Left hindlimb (tissue), 1 donor: ENCODE measurements at regions not wholly inside any gene's neighbourhood (a gene's known extent, or its start where the extent isn't known, plus 50 kb on each side); places are given as distances from the start of the nearest gene placed in this dataset.

Experiments used
- DNase-seq: peaks from one replicate; pipeline ENCODE4 v3.0.0-alpha.2; 2018

- DNase-seq, result no peak
Measured at GRCh38 chr15:31782016-31782783, 248.1 kb upstream of the CHRNA7 start.

GRCh38 chr15:31782951-31783350 is 247.4 kb upstream of the CHRNA7 start:
- no peak for DNase-seq

GRCh38 chr15:31786360-31786759 is 244.0 kb upstream of the CHRNA7 start:
- no peak for DNase-seq

GRCh38 chr15:31788104-31788503 is 242.2 kb upstream of the CHRNA7 start:
- no peak for DNase-seq

DNA sequence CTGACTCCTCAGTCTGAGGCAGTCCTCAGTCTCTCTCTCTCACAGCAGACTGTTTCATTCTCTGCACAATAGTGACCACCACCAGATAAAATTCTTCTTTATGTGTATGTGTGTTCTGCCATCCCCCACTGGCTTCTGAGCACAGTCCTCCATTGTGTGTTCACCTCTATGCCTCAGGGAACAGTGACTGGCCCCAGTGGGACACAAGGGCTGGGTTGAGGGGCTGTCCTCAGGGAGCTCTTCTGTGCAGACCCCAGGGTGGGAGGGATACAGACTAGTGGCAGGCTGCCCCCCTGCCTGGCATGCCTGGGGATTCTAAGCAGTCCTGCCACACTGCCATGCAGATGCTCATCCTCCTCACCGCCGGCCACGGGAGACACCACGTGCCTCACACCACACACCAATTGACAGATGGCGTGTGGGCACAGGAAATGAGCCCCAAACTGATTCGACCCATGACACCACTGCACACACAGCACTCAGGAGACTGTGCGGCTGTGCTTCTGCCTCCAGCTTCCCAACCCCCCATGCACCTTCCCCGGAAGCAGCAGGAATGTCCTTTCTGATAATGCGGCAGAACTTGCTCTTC is 237.6 kb upstream of the CHRNA7 start:
- DNase-seq, result no peak

DNA sequence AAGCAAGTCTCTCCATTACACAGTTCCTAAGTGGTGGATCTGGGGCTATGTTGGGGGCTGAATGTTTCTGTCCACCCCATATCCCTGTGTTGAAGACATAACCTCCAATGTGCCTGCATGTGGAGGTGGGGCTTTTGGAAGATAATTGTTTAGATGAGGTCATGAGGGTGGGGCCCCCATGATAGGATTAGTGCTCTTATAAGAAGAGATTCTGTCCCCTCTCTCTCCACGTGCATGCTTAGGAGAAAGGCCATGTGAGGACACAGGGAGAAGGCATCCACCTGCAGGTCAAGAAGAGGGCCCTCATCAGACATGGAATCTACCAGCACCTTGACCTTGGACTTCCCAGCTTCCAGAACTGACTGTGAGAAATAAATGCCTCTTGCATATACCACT is 231.0 kb upstream of the CHRNA7 start:
- DNase-seq, result no peak

DNA sequence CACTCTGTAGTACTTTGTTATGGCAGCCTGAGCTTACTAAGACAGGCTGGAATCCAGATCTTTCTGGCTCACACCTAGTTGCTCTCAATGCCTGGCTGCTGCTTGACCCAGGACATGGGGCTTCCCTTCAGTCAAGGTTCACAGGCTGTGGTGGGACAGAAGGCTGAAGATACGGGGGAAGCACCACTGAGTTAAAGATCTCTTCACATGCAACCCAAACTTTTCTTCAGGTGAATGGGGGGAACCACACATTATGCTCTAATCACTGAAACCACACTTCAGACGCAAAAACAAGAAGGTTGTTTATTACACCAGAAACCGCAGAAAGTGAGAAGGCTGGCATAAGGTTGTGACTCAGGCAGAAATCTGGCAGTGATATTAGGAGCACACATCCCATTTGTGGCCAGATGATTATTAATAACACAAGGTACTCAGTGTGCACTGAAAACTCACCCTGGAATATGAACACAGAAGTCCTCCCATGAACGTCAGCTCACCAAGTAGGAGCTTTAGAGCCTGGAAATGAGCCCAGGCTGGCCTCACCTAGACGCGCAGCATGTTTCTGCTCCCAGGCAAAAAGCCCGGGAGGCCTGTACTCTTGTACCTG is 230.5 kb upstream of the CHRNA7 start:
- DNase-seq, result no peak

DNA sequence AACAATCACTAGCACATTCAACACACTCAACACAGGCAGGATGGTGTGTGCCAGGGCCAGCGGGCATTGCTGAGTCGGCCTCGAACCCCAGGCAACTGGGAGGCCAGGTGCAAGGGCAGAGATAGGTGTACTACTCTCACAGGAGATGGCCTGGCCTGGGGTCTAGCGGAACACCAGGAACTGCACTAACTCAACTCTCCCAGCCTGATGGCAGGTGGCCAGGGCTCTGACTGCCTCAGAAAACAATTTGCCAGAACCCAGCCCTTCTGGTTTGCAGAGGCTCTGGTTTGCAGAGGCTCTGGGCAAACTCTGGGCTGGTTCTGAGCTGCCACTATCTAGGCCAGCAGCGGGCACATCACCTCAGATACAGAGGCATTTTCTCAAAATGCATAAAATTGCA is 229.2 kb upstream of the CHRNA7 start:
- DNase-seq, result no peak

- no peak for DNase-seq
Measured at GRCh38 chr15:31802761-31803160, 227.6 kb upstream of the CHRNA7 start.

DNA sequence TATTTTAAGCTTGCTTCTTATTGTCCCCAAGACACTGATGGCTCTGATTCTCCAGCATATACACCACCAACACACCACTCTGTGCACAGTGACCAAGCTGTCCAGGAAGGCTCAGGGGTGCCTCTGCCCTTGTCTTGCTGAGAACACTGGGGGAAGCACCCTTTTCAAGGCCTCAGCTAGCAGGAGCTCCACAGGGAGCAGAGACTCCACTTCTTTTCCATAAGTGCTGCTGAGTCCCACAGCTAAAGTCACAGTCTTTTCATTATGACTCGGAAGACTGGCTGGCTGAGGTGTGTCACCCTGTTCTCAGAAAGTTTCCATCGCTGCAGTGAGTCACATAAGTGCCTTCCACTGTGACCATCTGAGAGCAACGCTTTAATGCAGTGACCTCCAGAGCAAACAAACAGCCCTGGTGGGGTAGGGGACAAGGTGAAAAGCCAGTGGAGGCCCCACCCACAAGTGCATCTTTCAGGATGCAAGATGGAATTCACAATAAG is 226.9 kb upstream of the CHRNA7 start:
- DNase-seq, result no peak

GRCh38 chr15:31805090-31805662 is 225.1 kb upstream of the CHRNA7 start:
- DNase-seq, result no peak

- DNase-seq, result no peak
Measured at GRCh38 chr15:31806106-31806505, 224.2 kb upstream of the CHRNA7 start.

DNA sequence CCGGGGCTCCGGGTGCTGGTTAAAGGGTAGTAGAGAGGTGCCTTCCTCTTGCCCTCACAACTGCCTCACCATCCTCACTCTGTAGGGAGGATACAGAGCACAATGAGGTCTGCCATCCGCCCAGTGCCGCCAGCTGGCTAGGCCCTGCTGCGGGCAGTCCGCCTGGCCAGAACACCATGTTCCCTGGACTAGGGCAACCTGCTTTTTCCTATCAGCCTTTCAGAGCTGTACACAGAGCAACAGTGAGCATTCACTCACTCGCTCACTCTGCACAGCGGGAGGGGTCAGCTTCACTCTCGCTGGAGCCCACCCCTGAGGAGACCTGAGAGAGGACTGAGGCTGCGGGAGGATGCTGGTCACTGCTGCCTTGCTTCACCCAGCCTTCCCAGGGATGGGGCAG is 218.7 kb upstream of the CHRNA7 start:
- DNase-seq, result no peak

DNA sequence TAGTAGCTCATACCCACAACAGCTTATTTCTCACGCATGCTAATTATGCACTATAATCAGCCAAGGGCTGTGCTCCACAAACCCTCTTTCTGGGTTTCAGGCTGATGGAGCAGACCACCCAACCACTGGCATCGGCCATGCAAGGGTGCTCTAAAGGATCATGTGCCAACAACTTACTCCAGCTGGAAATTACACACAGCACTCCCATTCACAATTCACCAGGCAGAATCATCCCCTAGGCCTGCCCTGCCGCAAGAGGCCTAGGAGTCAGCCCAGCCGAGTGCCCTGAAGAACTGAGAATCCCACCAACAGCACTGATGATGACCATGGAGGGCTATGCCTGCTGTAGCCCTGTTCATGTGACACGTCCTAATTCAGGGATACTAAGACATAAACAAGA is 216.2 kb upstream of the CHRNA7 start:
- DNase-seq, result no peak

- DNase-seq, result no peak
Measured at GRCh38 chr15:31815411-31816155, 214.7 kb upstream of the CHRNA7 start.

GRCh38 chr15:31822463-31822862 is 207.9 kb upstream of the CHRNA7 start:
- DNase-seq, result no peak

DNA sequence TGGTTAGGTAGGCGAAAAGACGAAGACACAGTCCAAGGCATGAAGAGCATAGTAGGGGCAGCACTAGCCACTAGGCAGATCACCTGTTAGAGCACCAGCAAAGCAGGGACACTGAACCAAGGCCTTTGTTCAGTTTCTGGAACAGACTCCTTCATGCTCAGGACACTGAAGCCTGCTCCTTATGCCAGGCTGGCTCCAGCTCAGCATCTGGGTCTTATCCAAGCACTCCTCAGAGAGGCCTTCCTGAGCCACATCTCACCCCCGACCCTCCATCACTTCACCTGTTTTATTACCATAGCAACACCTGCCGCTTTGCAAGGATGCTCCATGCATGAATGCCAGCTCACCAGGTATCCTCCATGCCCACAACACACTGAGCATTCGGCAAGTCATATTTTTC is 206.3 kb upstream of the CHRNA7 start:
- DNase-seq, result no peak

- DNase-seq, result no peak
Measured at GRCh38 chr15:31828594-31828993, 201.7 kb upstream of the CHRNA7 start.

DNA sequence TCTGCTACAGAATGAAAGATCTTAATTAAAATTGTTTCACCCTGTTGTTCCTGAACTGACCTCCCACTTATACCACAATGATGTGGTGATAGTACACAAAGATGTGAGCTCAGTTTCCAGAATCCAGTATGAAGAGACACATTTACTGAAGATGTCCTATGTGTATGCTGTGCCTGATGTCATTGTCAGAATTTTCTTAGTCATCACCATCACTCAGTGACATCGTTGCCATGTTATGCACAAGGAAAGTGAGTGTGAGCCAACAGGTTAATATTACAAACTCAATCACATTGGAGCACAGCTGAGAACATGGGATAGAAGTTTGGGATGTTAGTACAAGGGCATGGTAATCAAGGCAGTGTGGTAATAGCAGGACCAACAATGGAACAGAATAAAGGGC is 199.7 kb upstream of the CHRNA7 start:
- DNase-seq, result no peak

GRCh38 chr15:31831596-31831995 is 198.7 kb upstream of the CHRNA7 start:
- DNase-seq, result no peak

- no peak for DNase-seq
Measured at GRCh38 chr15:31834654-31835053, 195.7 kb upstream of the CHRNA7 start.

DNA sequence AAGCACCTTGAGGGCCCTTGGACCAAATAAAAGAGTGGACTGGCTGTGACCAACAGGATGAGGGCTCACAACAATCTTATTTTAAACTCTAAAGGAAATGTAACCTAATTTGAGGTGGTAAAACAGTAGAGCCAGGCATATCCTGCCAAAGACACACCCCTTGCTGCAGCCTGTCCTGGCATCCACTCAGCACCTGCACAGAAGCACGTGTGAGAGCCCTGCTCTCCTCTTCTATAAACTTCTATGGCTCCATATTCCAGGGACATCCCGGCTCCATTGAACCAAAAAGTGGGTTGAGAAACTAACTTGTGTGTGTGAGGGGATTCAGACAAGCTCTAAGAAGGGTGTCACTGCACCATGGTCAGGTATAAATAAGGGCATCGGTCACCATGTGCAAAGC is 190.9 kb upstream of the CHRNA7 start:
- no peak for DNase-seq

- no peak for DNase-seq
Measured at GRCh38 chr15:31840849-31841476, 189.4 kb upstream of the CHRNA7 start.
